OCI-LY7 (cell line): ENCODE measurements at regions not wholly inside any gene's neighbourhood (a gene's known extent, or its start where the extent isn't known, plus 50 kb on each side); places are given as distances from the start of the nearest gene placed in this dataset.
"Not testable (repeated sequence)": the region's sequence is repeated elsewhere in the genome, so short reads cannot be mapped to it uniquely, and the experiment has no call there.

Experiments
- CTCF ChIP-seq: fragments of 200-600 bp; sonication (generic); conservative IDR thresholded peaks from 2 replicates; pipeline ENCODE4 v1.5.1; 2014; ENCODE audit warnings: mild to moderate bottlenecking, antibody characterized with exemption, low read length, moderate library complexity, mixed read lengths
- EZH2phosphoT487 ChIP-seq: fragments of 200-600 bp; sonication (generic); IDR thresholded peaks from 2 replicates; pipeline ENCODE4 v1.6.1; 2018; ENCODE audit warnings: low read depth, borderline replicate concordance, mild to moderate bottlenecking, mixed run types, antibody characterized with exemption, low read length, moderate library complexity, mixed read lengths

DNA sequence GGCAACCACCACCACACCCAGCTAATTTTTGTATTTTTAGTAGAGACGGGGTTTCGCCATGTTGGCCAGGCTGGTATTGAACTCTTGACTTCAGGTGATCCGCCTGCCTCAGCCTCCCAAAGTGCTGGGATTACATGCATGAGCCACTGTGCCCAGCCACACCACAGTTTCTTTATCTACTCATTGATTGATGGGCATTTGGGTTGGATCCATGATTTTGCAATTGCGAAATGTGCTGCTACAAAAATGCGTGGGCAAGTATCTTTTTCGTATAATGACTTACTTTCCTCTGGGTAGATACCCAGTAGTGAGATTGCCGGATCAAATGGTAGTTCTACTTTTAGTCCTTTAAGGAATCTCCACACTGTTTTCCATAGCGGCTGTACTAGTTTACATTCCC is 204.7 kb downstream of the ALDH8A1 start:
- TF ChIP-seq CTCF, EZH2phosphoT487: not testable (repeated sequence)
